Thyroid gland (tissue), 4 donors: ENCODE measurements at regions not wholly inside any gene's neighbourhood (a gene's known extent, or its start where the extent isn't known, plus 50 kb on each side); places are given as distances from the start of the nearest gene placed in this dataset.

Experiments
- POLR2A ChIP-seq, 2 donors: fragments of 450-650 bp; IDR thresholded peaks; one replicate each; pipeline ENCODE4 v1.6.1; 2017; ENCODE audit warnings: antibody characterized with exemption in 2 of 2, mild to moderate bottlenecking in 2 of 2, moderate library complexity in 1 of 2
- TF ChIP-seq, protein P1 (sequence below), 6 experiments: fragments of 200-600 bp in 3 of 6; fragments of 450-650 bp in 3 of 6; sonication (generic) in 3 of 6; IDR thresholded peaks; one replicate each; pipeline ENCODE4 v1.5.1; 2016 to 2019; ENCODE audit warnings: antibody characterized with exemption in 6 of 6, mild to moderate bottlenecking in 2 of 6, inconsistent platforms in 1 of 6, moderate library complexity in 1 of 6

DNA sequence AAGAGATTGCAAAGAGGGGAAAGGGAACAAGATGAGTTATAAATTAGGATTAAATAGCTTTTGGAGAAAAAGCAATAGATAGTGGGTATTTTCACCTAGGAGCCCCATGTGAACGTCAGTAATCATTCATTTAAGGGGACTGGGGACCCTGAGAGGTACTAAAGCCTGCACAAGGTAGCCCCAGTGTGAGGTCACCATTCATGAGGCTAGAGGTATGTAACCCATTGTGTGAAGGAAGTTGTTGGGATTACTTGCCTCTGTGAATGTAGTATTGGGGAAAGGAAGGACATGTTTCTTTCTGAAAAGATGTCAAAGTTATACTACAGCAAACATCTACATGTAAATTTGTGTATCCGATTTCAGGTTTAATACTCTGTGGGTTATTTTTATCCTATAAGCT, 276.8 kb downstream of the TBX15 start:
- TF ChIP-seq, protein P1, sequence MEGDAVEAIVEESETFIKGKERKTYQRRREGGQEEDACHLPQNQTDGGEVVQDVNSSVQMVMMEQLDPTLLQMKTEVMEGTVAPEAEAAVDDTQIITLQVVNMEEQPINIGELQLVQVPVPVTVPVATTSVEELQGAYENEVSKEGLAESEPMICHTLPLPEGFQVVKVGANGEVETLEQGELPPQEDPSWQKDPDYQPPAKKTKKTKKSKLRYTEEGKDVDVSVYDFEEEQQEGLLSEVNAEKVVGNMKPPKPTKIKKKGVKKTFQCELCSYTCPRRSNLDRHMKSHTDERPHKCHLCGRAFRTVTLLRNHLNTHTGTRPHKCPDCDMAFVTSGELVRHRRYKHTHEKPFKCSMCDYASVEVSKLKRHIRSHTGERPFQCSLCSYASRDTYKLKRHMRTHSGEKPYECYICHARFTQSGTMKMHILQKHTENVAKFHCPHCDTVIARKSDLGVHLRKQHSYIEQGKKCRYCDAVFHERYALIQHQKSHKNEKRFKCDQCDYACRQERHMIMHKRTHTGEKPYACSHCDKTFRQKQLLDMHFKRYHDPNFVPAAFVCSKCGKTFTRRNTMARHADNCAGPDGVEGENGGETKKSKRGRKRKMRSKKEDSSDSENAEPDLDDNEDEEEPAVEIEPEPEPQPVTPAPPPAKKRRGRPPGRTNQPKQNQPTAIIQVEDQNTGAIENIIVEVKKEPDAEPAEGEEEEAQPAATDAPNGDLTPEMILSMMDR (IDR thresholded peaks at IDR 0.05), result no peak
- no peak for TF ChIP-seq POLR2A (IDR thresholded peaks at IDR 0.05)
